SK-N-SH (cell line): ENCODE measurements at regions not wholly inside any gene's neighbourhood (a gene's known extent, or its start where the extent isn't known, plus 50 kb on each side); places are given as distances from the start of the nearest gene placed in this dataset.

Experiments used
- CTCF ChIA-PET: fragments of 300-600, 350-600 bp; formaldehyde crosslinking; extraction: SDS; loops from one replicate; lab custom pipeline; 2021; lab: Yijun Ruan, JAX
- POLR2A ChIA-PET: fragments of 350-600 bp; sonication (Branson Sonifier 250); formaldehyde crosslinking; extraction: SDS; loops from one replicate; lab custom pipeline; 2020; ENCODE audit warnings: antibody characterized with exemption, inconsistent platforms; lab: Yijun Ruan, JAX
- DNase-seq: peaks from one replicate; pipeline ENCODE4 v3.0.0; 2012
- H2AFZ ChIP-seq: fragments of 200-600 bp; sonication (generic); 2 replicates; pipeline ENCODE4 v1.8.1; 2016; ENCODE audit warnings: antibody characterized with exemption, mild to moderate bottlenecking, low read depth
- H3F3A ChIP-seq: fragments of 200-600 bp; sonication (generic); replicated peaks from 2 replicates; pipeline ENCODE3; 2016; ENCODE audit warnings: antibody characterized with exemption, mild to moderate bottlenecking; ENCODE audit not compliant: insufficient read depth
- H3K27ac ChIP-seq, 2 experiments: fragments of 200-500 bp in 1 of 2; fragments of 200-600 bp in 1 of 2; sonication (Bioruptor generic) in 1 of 2; sonication (generic), shearing (Covaris generic) in 1 of 2; 2 replicates each; pipeline versions ENCODE4 v1.5.1 to v1.6.1; 2014 to 2016; ENCODE audit warnings: low read depth in 2 of 2, inconsistent platforms in 1 of 2, low read length in 1 of 2, mild to moderate bottlenecking in 1 of 2, mixed read lengths in 1 of 2
- H3K27me3 ChIP-seq: fragments of 200-600 bp; sonication (generic), shearing (Covaris generic); 2 replicates; pipeline ENCODE4 v1.6.1; 2016; ENCODE audit warnings: mixed run types; ENCODE audit not compliant: insufficient read depth
- H3K36me3 ChIP-seq, 2 experiments: fragments of 200-500 bp in 1 of 2; fragments of 200-600 bp in 1 of 2; sonication (Bioruptor generic) in 1 of 2; sonication (generic) in 1 of 2; replicated peaks in 1 of 2; 2 replicates each; pipeline versions ENCODE3 to v1.5.1; 2014 to 2016; ENCODE audit warnings: low read length in 1 of 2, mild to moderate bottlenecking in 1 of 2; ENCODE audit not compliant: insufficient read depth in 2 of 2, control insufficient read depth in 1 of 2
- H3K4me1 ChIP-seq, 2 experiments: fragments of 200-500 bp in 1 of 2; fragments of 200-600 bp in 1 of 2; sonication (Bioruptor generic) in 1 of 2; sonication (generic), shearing (Covaris generic) in 1 of 2; 2 replicates each; pipeline versions ENCODE4 v1.5.1 to v1.6.1; 2014 to 2016; ENCODE audit warnings: low read depth in 1 of 2, low read length in 1 of 2, mixed run types in 1 of 2; ENCODE audit not compliant: insufficient read depth in 2 of 2, control insufficient read depth in 1 of 2
- H3K4me2 ChIP-seq: fragments of 200-600 bp; sonication (generic), shearing (Covaris generic); 2 replicates; pipeline ENCODE4 v1.6.1; 2017; ENCODE audit warnings: mixed run types
- H3K4me3 ChIP-seq, 2 experiments: fragments of 200-500 bp in 1 of 2; fragments of 200-600 bp in 1 of 2; sonication (Bioruptor generic) in 1 of 2; sonication (generic), shearing (Covaris generic) in 1 of 2; 2 replicates each; pipeline versions ENCODE4 v1.5.1 to v1.8.1; 2014 to 2016; ENCODE audit warnings: low read depth in 2 of 2, inconsistent platforms in 1 of 2, low read length in 1 of 2, mild to moderate bottlenecking in 1 of 2, mixed read lengths in 1 of 2, moderate library complexity in 1 of 2
- H3K79me2 ChIP-seq: fragments of 200-600 bp; sonication (generic); 2 replicates; pipeline ENCODE4 v1.8.1; 2017; ENCODE audit warnings: mild to moderate bottlenecking; ENCODE audit not compliant: insufficient read depth
- H3K9ac ChIP-seq: fragments of 200-600 bp; sonication (generic); 2 replicates; pipeline ENCODE4 v1.6.1; 2017; ENCODE audit warnings: mixed run types
- H3K9me2 ChIP-seq: fragments of 200-600 bp; sonication (generic); 2 replicates; pipeline ENCODE4 v1.6.1; 2017; ENCODE audit warnings: mixed run types
- H3K9me3 ChIP-seq: fragments of 200-600 bp; sonication (generic); 2 replicates; pipeline ENCODE4 v1.6.1; 2017; ENCODE audit warnings: mixed run types, mild to moderate bottlenecking, moderate library complexity
- H4K20me1 ChIP-seq: fragments of 200-600 bp; sonication (generic); 2 replicates; pipeline ENCODE4 v1.6.1; 2017; ENCODE audit warnings: mild to moderate bottlenecking, mixed run types; ENCODE audit not compliant: insufficient read depth
- CHD2 ChIP-seq: fragments of 150-350 bp; IDR thresholded peaks from 2 replicates; pipeline ENCODE4 v1.6.1; 2018; ENCODE audit warnings: low read length; ENCODE audit not compliant: partially characterized antibody
- ELF1 ChIP-seq: IDR thresholded peaks from 2 replicates; pipeline ENCODE4 v1.4.0; 2012
- FOXJ3 ChIP-seq: sonication (generic); formaldehyde crosslinking; IDR thresholded peaks from 2 replicates; pipeline ENCODE4 v1.5.1; 2020; ENCODE audit warnings: mild to moderate bottlenecking, missing genetic modification reagents
- FOXM1 ChIP-seq: IDR thresholded peaks from 2 replicates; pipeline ENCODE4 v1.4.0; 2012; ENCODE audit warnings: low read depth, mild to moderate bottlenecking
- GABPA ChIP-seq: IDR thresholded peaks from 2 replicates; pipeline ENCODE4 v1.4.0; 2012; ENCODE audit warnings: low read depth, mild to moderate bottlenecking
- IRF3 ChIP-seq: fragments of 150-350 bp; IDR thresholded peaks from 2 replicates; pipeline ENCODE4 v1.6.1; 2016; ENCODE audit warnings: mild to moderate bottlenecking, low read depth, low read length
- JUND ChIP-seq: IDR thresholded peaks from 2 replicates; pipeline ENCODE4 v1.4.0; 2012
- MXI1 ChIP-seq: IDR thresholded peaks from 2 replicates; pipeline ENCODE4 v1.6.1; 2012; ENCODE audit warnings: mild to moderate bottlenecking, low read depth, low read length, improper control_type of control experiment
- NFIC ChIP-seq: IDR thresholded peaks from 2 replicates; pipeline ENCODE4 v1.4.0; 2012; ENCODE audit warnings: borderline replicate concordance
- NRF1 ChIP-seq: IDR thresholded peaks from 2 replicates; pipeline ENCODE4 v1.6.1; 2012; ENCODE audit warnings: low read depth, mild to moderate bottlenecking, low read length
- POLR2AphosphoS5 ChIP-seq: IDR thresholded peaks from 2 replicates; pipeline ENCODE4 v1.6.1; 2012; ENCODE audit warnings: low read depth, low read length
- RCOR1 ChIP-seq: fragments of 150-350 bp; IDR thresholded peaks from 2 replicates; pipeline ENCODE4 v1.6.1; 2017; ENCODE audit warnings: antibody characterized with exemption, low read length
- RXRA ChIP-seq: IDR thresholded peaks from 2 replicates; pipeline ENCODE4 v1.4.0; 2012; ENCODE audit warnings: low read depth, mild to moderate bottlenecking, borderline replicate concordance
- SIN3A ChIP-seq: IDR thresholded peaks from 2 replicates; pipeline ENCODE4 v1.6.1; 2012; ENCODE audit warnings: low read depth, mild to moderate bottlenecking, low read length, moderate library complexity, borderline replicate concordance
- SMC3 ChIP-seq: IDR thresholded peaks from 2 replicates; pipeline ENCODE4 v1.6.1; 2012; ENCODE audit warnings: low read depth, low read length, improper control_type of control experiment
- TAF1 ChIP-seq: IDR thresholded peaks from 2 replicates; pipeline ENCODE4 v1.6.1; 2012; ENCODE audit warnings: low read depth, mild to moderate bottlenecking, low read length, moderate library complexity, borderline replicate concordance
- TEAD4 ChIP-seq: IDR thresholded peaks from 2 replicates; pipeline ENCODE4 v1.4.0; 2012; ENCODE audit warnings: mild to moderate bottlenecking, borderline replicate concordance; ENCODE audit not compliant: insufficient read depth
- YY1 ChIP-seq: IDR thresholded peaks from 2 replicates; pipeline ENCODE4 v1.4.0; 2012; ENCODE audit warnings: low read depth, mild to moderate bottlenecking
- ZBTB33 ChIP-seq: IDR thresholded peaks from 2 replicates; pipeline ENCODE4 v1.4.0; 2012; ENCODE audit warnings: low read depth, borderline replicate concordance
- WGBS: methylation state at CpG from one replicate; pipeline ENCODE4 v1.1.6; 2017; ENCODE audit warnings: low lambda C conversion rate; 5-methylcytosine and 5-hydroxymethylcytosine counted together

- ChIA-PET CTCF (interaction anchor here (0.6 to 1.0 kb wide), 2 partner anchors 13 to 329 kb away, joined by 3 read pairs; no protein-coding TSS in a partner anchor), POLR2A (no interaction called here)
- Histone ChIP-seq H3K27me3 (no peaks in the 10 kb centered on the region), H3K4me3 (no peak overlapping the region), H3K27ac (no peak overlapping the region), H3K4me2 (no peak overlapping the region), H3K9me3 (no peaks in the 10 kb centered on the region), H3K9me2 (no peaks in the 10 kb centered on the region), H4K20me1 (no peaks in the 10 kb centered on the region), H3K36me3 (no peaks in the 10 kb centered on the region), H3K4me1 (no peaks in the 10 kb centered on the region), H3K9ac (no peak overlapping the region), H3K79me2 (no peaks in the 10 kb centered on the region), H2AFZ (no peak overlapping the region), H3F3A (no peaks in the 10 kb centered on the region)
- TF ChIP-seq SIN3A (no peak), ELF1 (no peak), YY1 (no peak), RXRA (no peak), RCOR1 (no peak), FOXM1 (no peak), NRF1 (no peak), TAF1 (no peak), IRF3 (no peak), JUND (no peak), POLR2AphosphoS5 (no peak), MXI1 (no peak)
- no peak for DNase-seq
- 25% methylated on average over 5 of the region's 5 CpGs for WGBS
Measured at GRCh38 chr10:124323806-124324205, 94.9 kb downstream of the OAT start.

- Histone ChIP-seq H3K79me2 (no peaks in the 10 kb centered on the region), H3K4me3 (no peak overlapping the region), H3K9me3 (no peaks in the 10 kb centered on the region), H3K27me3 (no peaks in the 10 kb centered on the region), H3K27ac (no peak overlapping the region), H3K9ac (no peak overlapping the region), H3K36me3 (no peaks in the 10 kb centered on the region), H3K9me2 (no peaks in the 10 kb centered on the region), H3K4me2 (no peak overlapping the region), H2AFZ (no peak overlapping the region), H4K20me1 (no peaks in the 10 kb centered on the region), H3K4me1 (no peaks in the 10 kb centered on the region), H3F3A (no peaks in the 10 kb centered on the region)
- WGBS = 33% methylated on average over 11 of the region's 11 CpGs
- DNase-seq = no peak
- POLR2A ChIA-PET = no interaction called here
- CTCF ChIA-PET = interaction anchor here (0.6 to 2.5 kb wide), 3 partner anchors 12 to 328 kb away, joined by 3 to 5 read pairs (median 3); no protein-coding TSS in a partner anchor
- TF ChIP-seq CHD2 = no peak
- no peak for TF ChIP-seq ZBTB33
- TF ChIP-seq NFIC = no peak
- no peak for TF ChIP-seq TEAD4
- TF ChIP-seq RXRA = no peak
- no peak for TF ChIP-seq FOXJ3
- TF ChIP-seq GABPA = no peak
- no peak for TF ChIP-seq ELF1
- TF ChIP-seq SMC3 = no peak
- TF ChIP-seq SIN3A = no peak
Measured at GRCh38 chr10:124323111-124323725, 95.5 kb downstream of the OAT start.
